K562 (cell line): ENCODE measurements at regions not wholly inside any gene's neighbourhood (a gene's known extent, or its start where the extent isn't known, plus 50 kb on each side); places are given as distances from the start of the nearest gene placed in this dataset.

Source experiments
- ATAC-seq: fragments of 200-7000 bp; cut with Tn5 transposase; 3 replicates; pipeline ENCODE4 v1.9.1; 2020; ENCODE audit warnings: moderate library complexity
- BruUV-seq: library from RNA; stranded (reverse); fragments of 400-500 nt; replicated peaks from 2 replicates; lab custom pipeline; 2021; lab: Mats Ljungman, UMichigan
- CTCF ChIA-PET: fragments of 300-600 bp; formaldehyde crosslinking; extraction: SDS; loops from one replicate; lab custom pipeline; 2021; ENCODE audit warnings: low intra/inter-chr PET ratio; lab: Yijun Ruan, JAX
- POLR2A ChIA-PET: fragments of 300-600, 350-650 bp; sonication (Branson Sonifier 250); formaldehyde crosslinking; extraction: SDS; loops from one replicate; lab custom pipeline; 2021; ENCODE audit warnings: antibody characterized with exemption, inconsistent platforms; lab: Yijun Ruan, JAX
- DNase-seq, 4 experiments: peaks; one replicate each; pipeline versions ENCODE4 v3.0.0 to v3.0.0-alpha.2; 2011 to 2018; ENCODE audit warnings: low spot score in 3 of 4, mixed read lengths in 3 of 4; ENCODE audit errors: extremely low read depth in 1 of 4
- FAIRE-seq: peaks from 2 replicates; lab custom pipeline; 2011; peaks lifted over from hg19 to GRCh38; lab: Jason Lieb, UNC
- H2AFZ ChIP-seq: 2 replicates; pipeline ENCODE4 v1.6.0; 2011; ENCODE audit warnings: low read depth, low read length, control low read depth, inconsistent platforms
- H3K27ac ChIP-seq: fragments of 200-600 bp; 3 replicates; pipeline ENCODE4 v1.8.0; 2011; ENCODE audit warnings: low read depth, mild to moderate bottlenecking, control low read depth, inconsistent platforms, low read length, moderate library complexity, mixed read lengths; ENCODE audit errors: extremely low read depth
- H3K27me3 ChIP-seq, 2 experiments: fragments of 300-600 bp in 1 of 2; 2 replicates in 1 of 2; 3 replicates in 1 of 2; pipeline versions ENCODE4 v1.6.0 to v1.8.0; 2011; ENCODE audit warnings: inconsistent platforms in 2 of 2, low read length in 2 of 2, mild to moderate bottlenecking in 1 of 2, mixed read lengths in 1 of 2, moderate library complexity in 1 of 2; ENCODE audit not compliant: control insufficient read depth in 2 of 2, insufficient read depth in 2 of 2
- H3K36me3 ChIP-seq: fragments of 300-600 bp; 3 replicates; pipeline ENCODE4 v1.8.0; 2011; ENCODE audit warnings: mild to moderate bottlenecking, low read length, inconsistent platforms; ENCODE audit not compliant: control insufficient read depth, insufficient read depth
- H3K4me1 ChIP-seq, 2 experiments: fragments of 200-600 bp in 1 of 2; replicated peaks in 1 of 2; 2 replicates in 1 of 2; 3 replicates in 1 of 2; pipeline versions ENCODE4 v1.5.1 to v1.8.0; 2011; ENCODE audit warnings: inconsistent platforms in 2 of 2, low read length in 2 of 2, mild to moderate bottlenecking in 1 of 2, mixed read lengths in 1 of 2, moderate library complexity in 1 of 2; ENCODE audit not compliant: control insufficient read depth in 2 of 2, insufficient read depth in 2 of 2
- H3K4me2 ChIP-seq: 2 replicates; pipeline ENCODE4 v1.6.1; 2011; ENCODE audit warnings: low read length, control low read depth, inconsistent platforms, mixed read lengths; ENCODE audit not compliant: insufficient read depth
- H3K4me3 ChIP-seq: fragments of 200-600 bp; sonication (generic), shearing (Covaris generic); 2 replicates; pipeline ENCODE4 v1.5.1; 2016; ENCODE audit warnings: control low read depth, inconsistent platforms
- H3K79me2 ChIP-seq: fragments of 200-600 bp; 3 replicates; pipeline ENCODE4 v1.8.0; 2011; ENCODE audit warnings: low read length, inconsistent platforms; ENCODE audit not compliant: control insufficient read depth, insufficient read depth
- H3K9ac ChIP-seq, 2 experiments: 2 replicates each; pipeline versions ENCODE4 v1.6.0 to v1.6.1; 2011; ENCODE audit warnings: low read depth in 2 of 2, low read length in 2 of 2, control low read depth in 1 of 2, inconsistent platforms in 1 of 2, mild to moderate bottlenecking in 1 of 2, mixed read lengths in 1 of 2; ENCODE audit not compliant: insufficient read depth in 1 of 2
- H3K9me1 ChIP-seq: one replicate; pipeline ENCODE4 v1.6.0; 2011; ENCODE audit warnings: inconsistent platforms, mild to moderate bottlenecking, low read length, moderate library complexity; ENCODE audit not compliant: control insufficient read depth, insufficient read depth
- H3K9me3 ChIP-seq: replicated peaks from 2 replicates; pipeline ENCODE4 v1.5.1; 2011; ENCODE audit warnings: low read depth, low read length, inconsistent platforms; ENCODE audit not compliant: control insufficient read depth, insufficient read depth
- H4K20me1 ChIP-seq: replicated peaks from 2 replicates; pipeline ENCODE4 v1.6.1; 2011; ENCODE audit warnings: low read length, inconsistent platforms, mixed read lengths; ENCODE audit not compliant: control insufficient read depth, insufficient read depth
- BRCA1 ChIP-seq, 2 experiments: fragments of 450-650 bp in 1 of 2; sonication (generic) in 1 of 2; formaldehyde crosslinking in 1 of 2; IDR thresholded peaks; 2 replicates each; pipeline versions ENCODE4 v1.5.0 to v1.6.1; 2017 to 2020; ENCODE audit warnings: mild to moderate bottlenecking in 1 of 2, missing genetic modification reagents in 1 of 2
- DDX20 ChIP-seq: fragments of 450-650 bp; IDR thresholded peaks from 2 replicates; pipeline ENCODE4 v1.6.1; 2016; ENCODE audit warnings: missing genetic modification characterization, low read depth, mild to moderate bottlenecking, missing compliant biosample characterization, moderate library complexity
- KLF16 ChIP-seq: IDR thresholded peaks from 2 replicates; pipeline ENCODE4 v1.6.1; 2016; ENCODE audit warnings: antibody characterized with exemption
- MCM7 ChIP-seq, 2 experiments: fragments of 450-650 bp; IDR thresholded peaks; 2 replicates each; pipeline ENCODE4 v1.6.1; 2016 to 2018
- MED1 ChIP-seq: sonication (generic); formaldehyde crosslinking; IDR thresholded peaks from 2 replicates; pipeline ENCODE4 v1.8.1; 2023; ENCODE audit warnings: missing genetic modification reagents, borderline replicate concordance
- MEIS2 ChIP-seq: fragments of 450-650 bp; IDR thresholded peaks from 2 replicates; pipeline ENCODE4 v1.6.1; 2014; ENCODE audit warnings: mild to moderate bottlenecking; ENCODE audit not compliant: partially characterized antibody
- NEUROD1 ChIP-seq: fragments of 150-350 bp; IDR thresholded peaks from 2 replicates; pipeline ENCODE4 v1.6.1; 2014; ENCODE audit warnings: borderline replicate concordance, low read length, low read depth; ENCODE audit not compliant: partially characterized antibody
- NUFIP1 ChIP-seq: fragments of 450-650 bp; IDR thresholded peaks from 2 replicates; pipeline ENCODE4 v1.6.1; 2018; ENCODE audit not compliant: partially characterized antibody
- POLR3A ChIP-seq: IDR thresholded peaks from 2 replicates; pipeline ENCODE4 v1.6.1; 2011; ENCODE audit warnings: borderline replicate concordance, mild to moderate bottlenecking, moderate library complexity; ENCODE audit not compliant: insufficient read length, insufficient read depth; ENCODE audit errors: extremely low read depth
- PRDM10 ChIP-seq: fragments of 450-650 bp; IDR thresholded peaks from 2 replicates; pipeline ENCODE4 v1.6.1; 2018; ENCODE audit not compliant: partially characterized antibody
- SMARCA5 ChIP-seq: fragments of 450-650 bp; IDR thresholded peaks from 2 replicates; pipeline ENCODE4 v1.6.1; 2016
- ZBTB34 ChIP-seq: fragments of 250-450 bp; sonication (Bioruptor Pico); IDR thresholded peaks from 2 replicates; pipeline ENCODE4 v1.8.0; 2021; ENCODE audit warnings: mild to moderate bottlenecking, moderate library complexity
- ZNF316 ChIP-seq: fragments of 450-650 bp; IDR thresholded peaks from 2 replicates; pipeline ENCODE4 v1.6.1; 2016
- ZNF75A ChIP-seq: fragments of 450-650 bp; formaldehyde crosslinking; IDR thresholded peaks from 2 replicates; pipeline ENCODE4 v1.4.0; 2020; ENCODE audit warnings: mild to moderate bottlenecking
- WGBS: fragments of 100-300 bp; shearing (Covaris generic); methylation state at CpG from one replicate; pipeline ENCODE4 v1.1.6; 2016; ENCODE audit warnings: low coverage, mixed read lengths; ENCODE audit not compliant: insufficient coverage; ENCODE audit errors: missing lambda C conversion rate; 5-methylcytosine and 5-hydroxymethylcytosine counted together
- in situ Hi-C: fragments of 300-500 bp; cut with MboI; formaldehyde crosslinking; loops from 4 replicates; pipeline ENCODE4 v1.15.0; 2018; ENCODE audit warnings: inconsistent platforms, mixed read lengths
- intact Hi-C: fragments of 100-400 bp; cut with micrococcal nuclease; formaldehyde crosslinking; loops from 2 replicates; pipeline ENCODE4 v1.14.2; 2022
- TF ChIP-seq, protein P1 (sequence below): fragments of 250-450 bp; sonication (Bioruptor Pico); IDR thresholded peaks from 2 replicates; pipeline ENCODE4 v1.5.1; 2021; ENCODE audit warnings: mild to moderate bottlenecking

GRCh38 chrX:40871385-40872082 is 136.2 kb upstream of the MED14 start (continued):
- TF ChIP-seq, protein P1, sequence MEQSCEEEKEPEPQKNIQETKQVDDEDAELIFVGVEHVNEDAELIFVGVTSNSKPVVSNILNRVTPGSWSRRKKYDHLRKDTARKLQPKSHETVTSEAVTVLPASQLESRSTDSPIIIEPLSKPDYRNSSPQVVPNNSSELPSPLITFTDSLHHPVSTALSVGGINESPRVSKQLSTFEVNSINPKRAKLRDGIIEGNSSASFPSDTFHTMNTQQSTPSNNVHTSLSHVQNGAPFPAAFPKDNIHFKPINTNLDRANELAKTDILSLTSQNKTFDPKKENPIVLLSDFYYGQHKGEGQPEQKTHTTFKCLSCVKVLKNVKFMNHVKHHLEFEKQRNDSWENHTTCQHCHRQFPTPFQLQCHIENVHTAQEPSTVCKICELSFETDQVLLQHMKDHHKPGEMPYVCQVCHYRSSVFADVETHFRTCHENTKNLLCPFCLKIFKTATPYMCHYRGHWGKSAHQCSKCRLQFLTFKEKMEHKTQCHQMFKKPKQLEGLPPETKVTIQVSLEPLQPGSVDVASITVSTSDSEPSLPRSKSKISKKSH (CRISPR knock-in tag): no peak
- TF ChIP-seq SMARCA5: no peak
- TF ChIP-seq, all 486 proteins: peak for 0

GRCh38 chrX:40872351-40872750 is 137.0 kb upstream of the MED14 start:
- H3K9me1 ChIP-seq: no peaks in the 10 kb centered on the region
- 29% methylated on average over 1 of the region's 1 CpG for WGBS
- H3K4me2 ChIP-seq: no peak overlapping the region
- in situ Hi-C loops (no loop called here), intact Hi-C loops (no loop called here)
- CTCF ChIA-PET: no interaction called here
- no peaks in the 10 kb centered on the region for H3K4me1 ChIP-seq
- FAIRE-seq (no peak), DNase-seq (no peak), ATAC-seq (no peak)
- H3K9ac ChIP-seq: no peak overlapping the region
- no peaks in the 10 kb centered on the region for H3K9me3 ChIP-seq
- no peak overlapping the region for H3K27ac ChIP-seq
- H4K20me1 ChIP-seq: no peaks in the 10 kb centered on the region
- POLR2A ChIA-PET: interaction anchor here (0.6 kb wide), 1 partner anchor 19 kb away, joined by 3 read pairs; no protein-coding TSS in a partner anchor
- H3K27me3 ChIP-seq: no peaks in the 10 kb centered on the region
- no peak overlapping the region for H2AFZ ChIP-seq
- no peaks in the 10 kb centered on the region for H3K36me3 ChIP-seq
- no peak overlapping the region for H3K4me3 ChIP-seq
- BruUV-seq: no TSS peak
- no peaks in the 10 kb centered on the region for H3K79me2 ChIP-seq
- no peak for TF ChIP-seq NEUROD1
- no peak for TF ChIP-seq ZNF75A (CRISPR knock-in tag)
- TF ChIP-seq MCM7 (IDR thresholded peaks at IDR 0.05): no peak
- no peak for TF ChIP-seq MEIS2
- TF ChIP-seq ZNF316: no peak
- no peak for TF ChIP-seq BRCA1 (IDR thresholded peaks at IDR 0.05)
- no peak for TF ChIP-seq BRCA1 (CRISPR knock-in tag; IDR thresholded peaks at IDR 0.05)
- TF ChIP-seq PRDM10: no peak
- TF ChIP-seq KLF16: no peak
- TF ChIP-seq DDX20 (tag): no peak
- no peak for TF ChIP-seq MED1 (CRISPR knock-in tag)
- no peak for TF ChIP-seq ZBTB34
- TF ChIP-seq NUFIP1: no peak
- no peak for TF ChIP-seq POLR3A
